Stomach (tissue), 8 donors: ENCODE measurements at regions not wholly inside any gene's neighbourhood (a gene's known extent, or its start where the extent isn't known, plus 50 kb on each side); places are given as distances from the start of the nearest gene placed in this dataset.

ENCODE experiments used
- DNase-seq, 2 donors: peaks; one replicate each; pipeline versions ENCODE4 v3.0.0 to v3.0.0-alpha.2; 2013 to 2019
- H3K27ac ChIP-seq, 5 donors: fragments of 200-600 bp in 4 of 5; sonication (generic) in 4 of 5; one replicate each; pipeline ENCODE4 v1.5.1; 2013 to 2019; ENCODE audit warnings: mild to moderate bottlenecking in 1 of 5, moderate library complexity in 1 of 5
- H3K27me3 ChIP-seq, 3 donors: fragments of 200-600 bp; sonication (generic); one replicate each; pipeline ENCODE4 v1.5.1; 2017 to 2019; ENCODE audit warnings: mixed run types in 1 of 3
- H3K36me3 ChIP-seq, 4 donors: fragments of 200-600 bp; sonication (generic); 1 replicate in 3 of 4; 2 replicates in 1 of 4; pipeline ENCODE4 v1.5.1; 2016 to 2019
- H3K4me1 ChIP-seq, 4 donors: fragments of 200-600 bp; sonication (generic); one replicate each; pipeline ENCODE4 v1.5.1; 2016 to 2019
- H3K4me3 ChIP-seq, 4 donors: fragments of 200-600 bp; sonication (generic) in 3 of 4; one replicate each; pipeline ENCODE4 v1.5.1; 2016 to 2019; ENCODE audit warnings: mild to moderate bottlenecking in 1 of 4
- H3K9me3 ChIP-seq, 4 donors: fragments of 200-600 bp; sonication (generic); one replicate each; pipeline ENCODE4 v1.5.1; 2016 to 2019
- CTCF ChIP-seq, 7 experiments: fragments of 450-650 bp in 4 of 7; fragments of 200-600 bp in 3 of 7; sonication (generic) in 3 of 7; IDR thresholded peaks; one replicate each; pipeline ENCODE4 v1.5.1; 2016 to 2019; ENCODE audit warnings: antibody characterized with exemption in 7 of 7, control low read depth in 2 of 7, mild to moderate bottlenecking in 1 of 7
- EP300 ChIP-seq: sonication (generic); formaldehyde crosslinking; IDR thresholded peaks from one replicate; pipeline ENCODE4 v1.6.1; 2017; ENCODE audit warnings: antibody characterized with exemption
- POLR2A ChIP-seq, 4 donors: fragments of 450-650 bp; IDR thresholded peaks; one replicate each; pipeline ENCODE4 v1.6.1; 2016; ENCODE audit warnings: antibody characterized with exemption in 4 of 4, control low read depth in 2 of 4, mild to moderate bottlenecking in 1 of 4, moderate library complexity in 1 of 4
- POLR2AphosphoS5 ChIP-seq, 3 donors: sonication (generic); formaldehyde crosslinking; IDR thresholded peaks; one replicate each; pipeline ENCODE4 v1.6.1; 2016; ENCODE audit warnings: antibody characterized with exemption in 3 of 3
- WGBS, 5 donors: extraction: QIAGEN DNeasy Blood & Tissue Kit in 3 of 5; methylation state at CpG; one replicate each; pipeline versions ENCODE4 v1.1.5 to v1.1.7; 2013 to 2018; 5-methylcytosine and 5-hydroxymethylcytosine counted together
- intact Hi-C: fragments of 100-400 bp; cut with DNase I; formaldehyde crosslinking; loops from one replicate; pipeline ENCODE4 v1.15.1; 2023; ENCODE audit warnings: low total_unique reads
- donor health status: healthy with polysubstance abuse.
- donor health status: Bipolar disorder and iron deficiency.
- donor health status: healthy.

- no peaks in the 10 kb centered on the region for H3K27me3 ChIP-seq
- no peak overlapping the region for H3K4me3 ChIP-seq
- H3K9me3 ChIP-seq = no peaks in the 10 kb centered on the region
- no peak for DNase-seq
- H3K36me3 ChIP-seq = no peaks in the 10 kb centered on the region
- H3K4me1 ChIP-seq = no peaks in the 10 kb centered on the region
- WGBS, 5 donors = 56 to 78% (median 71%) methylated on average over 4 of the region's 4 CpGs
- no peak for TF ChIP-seq CTCF (IDR thresholded peaks at IDR 0.05)
- TF ChIP-seq POLR2AphosphoS5 (IDR thresholded peaks at IDR 0.05) = no peak
- TF ChIP-seq POLR2A (IDR thresholded peaks at IDR 0.05) = no peak
- TF ChIP-seq EP300 = no peak
- intact Hi-C loops = no loop called here
- no peak overlapping the region for H3K27ac ChIP-seq
Measured at GRCh38 chrX:7709845-7710244, 133.1 kb upstream of the VCX start.

GRCh38 chrX:7706032-7706431 is 136.9 kb upstream of the VCX start:
- TF ChIP-seq POLR2A (IDR thresholded peaks at IDR 0.05) = no peak
- no peak for TF ChIP-seq POLR2AphosphoS5 (IDR thresholded peaks at IDR 0.05)
- TF ChIP-seq EP300 = no peak
- no peak for TF ChIP-seq CTCF (IDR thresholded peaks at IDR 0.05)

GRCh38 chrX:7704205-7704604 is 138.8 kb upstream of the VCX start:
- TF ChIP-seq POLR2A (IDR thresholded peaks at IDR 0.05) = no peak
- TF ChIP-seq EP300 = no peak
- no peak for TF ChIP-seq POLR2AphosphoS5 (IDR thresholded peaks at IDR 0.05)
- no peak for TF ChIP-seq CTCF (IDR thresholded peaks at IDR 0.05)
- Histone ChIP-seq H3K4me1 (no peaks in the 10 kb centered on the region), H3K9me3 (no peaks in the 10 kb centered on the region), H3K4me3 (no peak overlapping the region), H3K27me3 (no peaks in the 10 kb centered on the region), H3K27ac (no peak overlapping the region), H3K36me3 (no peaks in the 10 kb centered on the region)
- WGBS, 5 donors = 69 to 90% (median 84%) methylated on average over 2 to 4 of the region's 4 CpGs
- DNase-seq = no peak
- intact Hi-C loops = no loop called here

More at GRCh38 chrX:7706032-7706431, 136.9 kb upstream of the VCX start:
- Histone ChIP-seq H3K27ac (no peak overlapping the region), H3K4me3 (no peak overlapping the region), H3K9me3 (no peaks in the 10 kb centered on the region), H3K27me3 (no peaks in the 10 kb centered on the region), H3K36me3 (no peaks in the 10 kb centered on the region), H3K4me1 (no peaks in the 10 kb centered on the region)
- intact Hi-C loops = no loop called here
- DNase-seq = peak in 1 of 2 donors; percentile 14

GRCh38 chrX:7698248-7698647 is 144.7 kb upstream of the VCX start:
- TF ChIP-seq POLR2AphosphoS5 (IDR thresholded peaks at IDR 0.05) (no peak), POLR2A (IDR thresholded peaks at IDR 0.05) (no peak), CTCF (IDR thresholded peaks at IDR 0.05) (no peak), EP300 (no peak)
- Histone ChIP-seq H3K4me3 (no peak overlapping the region), H3K27ac (no peak overlapping the region), H3K9me3 (no peaks in the 10 kb centered on the region), H3K36me3 (no peaks in the 10 kb centered on the region), H3K4me1 (no peaks in the 10 kb centered on the region), H3K27me3 (no peaks in the 10 kb centered on the region)
- no peak for DNase-seq
- intact Hi-C loops = no loop called here
- 50 to 95% (median 87%) methylated on average over 2 of the region's 2 CpGs for WGBS, 5 donors

- H3K4me1 ChIP-seq = no peaks in the 10 kb centered on the region
- H3K27ac ChIP-seq = no peak overlapping the region
- WGBS, 5 donors = 36 to 54% (median 48%) methylated on average over 8 of the region's 8 CpGs
- H3K9me3 ChIP-seq = no peaks in the 10 kb centered on the region
- no peaks in the 10 kb centered on the region for H3K36me3 ChIP-seq
- no peak for DNase-seq
- TF ChIP-seq EP300 (no peak), CTCF (IDR thresholded peaks at IDR 0.05) (no peak), POLR2A (IDR thresholded peaks at IDR 0.05) (no peak)
- no peak overlapping the region for H3K4me3 ChIP-seq
- no peaks in the 10 kb centered on the region for H3K27me3 ChIP-seq
- intact Hi-C loops = no loop called here
Measured at GRCh38 chrX:7690842-7691241, 152.1 kb upstream of the VCX start.
